ENCODE measurements at regions not wholly inside any gene's neighbourhood (a gene's known extent, or its start where the extent isn't known, plus 50 kb on each side); places are given as distances from the start of the nearest gene placed in this dataset.

DNA sequence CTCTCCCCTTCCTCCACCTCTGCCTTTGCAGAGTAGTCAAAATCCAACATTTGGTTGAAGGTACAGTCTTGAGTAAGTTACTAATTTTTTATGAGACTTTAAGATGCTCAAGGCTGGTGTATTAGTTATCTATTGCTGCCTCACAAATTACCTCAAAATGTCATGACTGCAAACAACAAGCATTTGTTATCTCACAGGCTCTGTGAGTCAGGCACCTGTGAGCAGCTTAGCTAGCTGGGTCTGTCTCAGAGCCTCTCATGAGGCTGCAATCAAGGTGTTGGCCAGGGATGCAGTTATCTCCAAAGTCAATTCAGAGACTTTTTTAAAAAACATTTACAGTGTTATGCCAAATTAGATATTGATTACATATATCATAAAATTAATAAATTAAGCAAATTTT lies 371.3 kb upstream of the RGMB start:
- H3K9me3 ChIP-seq (ENCODE audit: control insufficient read depth, insufficient read depth, low read depth, low read length) = no peaks in the 10 kb centered on the region
- in situ Hi-C loops (cut with HindIII; ENCODE audit: low pct_unique_long_range_greater_than_20kb, low sequenced_read_pairs) = no loop called here
- H3K27ac ChIP-seq (ENCODE audit: low read length) = no peak overlapping the region
- intact Hi-C loops (cut with micrococcal nuclease; ENCODE audit: unreplicated experiment) = no loop called here
- ATAC-seq = no peak
- no peak overlapping the region for H3K4me3 ChIP-seq (ENCODE audit: low read depth in 2 of 2, low read length in 2 of 2)
- ChIA-PET POLR2A (no interaction called here), CTCF (no interaction called here)
- H3K36me3 ChIP-seq (ENCODE audit: control insufficient read depth, insufficient read depth, low read length) = no peaks in the 10 kb centered on the region
- DNase-seq (ENCODE audit: low read depth, low spot score) = no peak
- no peak for TF ChIP-seq TCF7L2 (IDR thresholded peaks at IDR 0.05; ENCODE audit: low read depth, low read length)
- no TSS peak for BruUV-seq (replicated peaks)
- no peaks in the 10 kb centered on the region for H3K27me3 ChIP-seq (ENCODE audit: control insufficient read depth, insufficient read depth, low read length)
- no peaks in the 10 kb centered on the region for H3K4me1 ChIP-seq (ENCODE audit: control insufficient read depth, insufficient read depth, low read length)

DNA sequence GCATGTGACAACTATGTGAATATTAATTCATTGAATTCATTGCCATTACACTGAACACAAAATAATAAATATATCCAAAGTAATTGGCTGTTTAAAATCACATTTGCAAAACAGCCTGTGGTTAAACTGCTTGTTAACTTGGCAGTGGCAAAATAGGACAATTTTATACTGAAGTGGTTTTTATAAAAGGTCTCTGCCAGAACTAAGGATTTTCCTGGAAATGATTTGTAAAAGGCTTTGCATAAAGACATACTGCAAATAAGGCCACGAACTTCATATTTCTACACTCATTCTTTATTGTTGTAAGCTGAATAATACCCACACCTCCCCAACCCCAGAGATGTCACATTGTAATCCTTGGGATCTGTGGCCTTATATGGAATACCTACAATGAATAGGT lies 370.3 kb upstream of the RGMB start:
- DNase-seq (ENCODE audit: low read depth, low spot score) (no peak), ATAC-seq (no peak)
- BruUV-seq (replicated peaks) = no TSS peak
- in situ Hi-C loops (cut with HindIII; ENCODE audit: low pct_unique_long_range_greater_than_20kb, low sequenced_read_pairs) (no loop called here), intact Hi-C loops (cut with micrococcal nuclease; ENCODE audit: unreplicated experiment) (no loop called here)
- TF ChIP-seq POLR2AphosphoS5 (IDR thresholded peaks at IDR 0.05; ENCODE audit: low read depth, low read length) (no peak), TCF7L2 (IDR thresholded peaks at IDR 0.05; ENCODE audit: low read depth, low read length) (no peak), SIN3A (IDR thresholded peaks at IDR 0.05; ENCODE audit: borderline replicate concordance, insufficient read depth, low read depth, low read length) (no peak)
- TF ChIP-seq, protein P1, sequence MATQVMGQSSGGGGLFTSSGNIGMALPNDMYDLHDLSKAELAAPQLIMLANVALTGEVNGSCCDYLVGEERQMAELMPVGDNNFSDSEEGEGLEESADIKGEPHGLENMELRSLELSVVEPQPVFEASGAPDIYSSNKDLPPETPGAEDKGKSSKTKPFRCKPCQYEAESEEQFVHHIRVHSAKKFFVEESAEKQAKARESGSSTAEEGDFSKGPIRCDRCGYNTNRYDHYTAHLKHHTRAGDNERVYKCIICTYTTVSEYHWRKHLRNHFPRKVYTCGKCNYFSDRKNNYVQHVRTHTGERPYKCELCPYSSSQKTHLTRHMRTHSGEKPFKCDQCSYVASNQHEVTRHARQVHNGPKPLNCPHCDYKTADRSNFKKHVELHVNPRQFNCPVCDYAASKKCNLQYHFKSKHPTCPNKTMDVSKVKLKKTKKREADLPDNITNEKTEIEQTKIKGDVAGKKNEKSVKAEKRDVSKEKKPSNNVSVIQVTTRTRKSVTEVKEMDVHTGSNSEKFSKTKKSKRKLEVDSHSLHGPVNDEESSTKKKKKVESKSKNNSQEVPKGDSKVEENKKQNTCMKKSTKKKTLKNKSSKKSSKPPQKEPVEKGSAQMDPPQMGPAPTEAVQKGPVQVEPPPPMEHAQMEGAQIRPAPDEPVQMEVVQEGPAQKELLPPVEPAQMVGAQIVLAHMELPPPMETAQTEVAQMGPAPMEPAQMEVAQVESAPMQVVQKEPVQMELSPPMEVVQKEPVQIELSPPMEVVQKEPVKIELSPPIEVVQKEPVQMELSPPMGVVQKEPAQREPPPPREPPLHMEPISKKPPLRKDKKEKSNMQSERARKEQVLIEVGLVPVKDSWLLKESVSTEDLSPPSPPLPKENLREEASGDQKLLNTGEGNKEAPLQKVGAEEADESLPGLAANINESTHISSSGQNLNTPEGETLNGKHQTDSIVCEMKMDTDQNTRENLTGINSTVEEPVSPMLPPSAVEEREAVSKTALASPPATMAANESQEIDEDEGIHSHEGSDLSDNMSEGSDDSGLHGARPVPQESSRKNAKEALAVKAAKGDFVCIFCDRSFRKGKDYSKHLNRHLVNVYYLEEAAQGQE (IDR thresholded peaks at IDR 0.05; ENCODE audit: insufficient read depth in 1 of 2, low read depth in 2 of 2, low read length in 1 of 2) = no peak
- TF ChIP-seq, protein P2, sequence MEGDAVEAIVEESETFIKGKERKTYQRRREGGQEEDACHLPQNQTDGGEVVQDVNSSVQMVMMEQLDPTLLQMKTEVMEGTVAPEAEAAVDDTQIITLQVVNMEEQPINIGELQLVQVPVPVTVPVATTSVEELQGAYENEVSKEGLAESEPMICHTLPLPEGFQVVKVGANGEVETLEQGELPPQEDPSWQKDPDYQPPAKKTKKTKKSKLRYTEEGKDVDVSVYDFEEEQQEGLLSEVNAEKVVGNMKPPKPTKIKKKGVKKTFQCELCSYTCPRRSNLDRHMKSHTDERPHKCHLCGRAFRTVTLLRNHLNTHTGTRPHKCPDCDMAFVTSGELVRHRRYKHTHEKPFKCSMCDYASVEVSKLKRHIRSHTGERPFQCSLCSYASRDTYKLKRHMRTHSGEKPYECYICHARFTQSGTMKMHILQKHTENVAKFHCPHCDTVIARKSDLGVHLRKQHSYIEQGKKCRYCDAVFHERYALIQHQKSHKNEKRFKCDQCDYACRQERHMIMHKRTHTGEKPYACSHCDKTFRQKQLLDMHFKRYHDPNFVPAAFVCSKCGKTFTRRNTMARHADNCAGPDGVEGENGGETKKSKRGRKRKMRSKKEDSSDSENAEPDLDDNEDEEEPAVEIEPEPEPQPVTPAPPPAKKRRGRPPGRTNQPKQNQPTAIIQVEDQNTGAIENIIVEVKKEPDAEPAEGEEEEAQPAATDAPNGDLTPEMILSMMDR (IDR thresholded peaks at IDR 0.05) = no peak
- Histone ChIP-seq H3K9me3 (ENCODE audit: control insufficient read depth, insufficient read depth, low read depth, low read length) (no peaks in the 10 kb centered on the region), H3K36me3 (ENCODE audit: control insufficient read depth, insufficient read depth, low read length) (no peaks in the 10 kb centered on the region), H3K4me1 (ENCODE audit: control insufficient read depth, insufficient read depth, low read length) (no peaks in the 10 kb centered on the region), H3K27me3 (ENCODE audit: control insufficient read depth, insufficient read depth, low read length) (no peaks in the 10 kb centered on the region), H3K27ac (ENCODE audit: low read length) (no peak overlapping the region), H3K4me3 (ENCODE audit: low read depth in 2 of 2, low read length in 2 of 2) (no peak overlapping the region)
- ChIA-PET CTCF (no interaction called here), POLR2A (no interaction called here)

DNA sequence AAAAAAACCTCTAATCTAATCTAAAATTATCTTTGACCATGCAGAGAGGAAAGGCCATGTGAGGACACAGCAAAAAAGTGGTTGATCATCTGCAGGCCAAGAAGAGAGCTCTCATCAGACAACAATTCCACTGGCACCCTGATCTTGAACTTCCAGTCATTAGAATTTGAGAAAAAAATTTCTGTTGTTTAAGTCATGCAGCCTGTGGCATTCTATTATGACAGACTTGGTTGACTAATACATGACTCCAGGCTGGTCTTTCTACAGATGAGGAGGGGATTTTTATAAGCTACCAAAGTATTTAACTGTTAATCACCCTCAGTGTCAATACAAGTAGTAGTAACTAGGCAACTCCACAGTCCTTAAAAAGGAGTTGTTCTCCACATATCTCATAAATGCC lies 358.5 kb upstream of the RGMB start:
- Histone ChIP-seq H3K27me3 (ENCODE audit: control insufficient read depth, insufficient read depth, low read length) (no peaks in the 10 kb centered on the region), H3K9me3 (ENCODE audit: control insufficient read depth, insufficient read depth, low read depth, low read length) (no peaks in the 10 kb centered on the region), H3K36me3 (ENCODE audit: control insufficient read depth, insufficient read depth, low read length) (no peaks in the 10 kb centered on the region; the same call in 1 of the 2 replicates), H3K4me3 (ENCODE audit: low read depth in 2 of 2, low read length in 2 of 2) (no peak overlapping the region), H3K4me1 (ENCODE audit: control insufficient read depth, insufficient read depth, low read length) (no peaks in the 10 kb centered on the region), H3K27ac (ENCODE audit: low read length) (no peak overlapping the region)
- ChIA-PET CTCF (no interaction called here), POLR2A (no interaction called here)
- no TSS peak for BruUV-seq (replicated peaks)
- DNase-seq (ENCODE audit: low read depth, low spot score) = no peak
- TF ChIP-seq TCF7L2 (IDR thresholded peaks at IDR 0.05; ENCODE audit: low read depth, low read length) (no peak), SIN3A (IDR thresholded peaks at IDR 0.05; ENCODE audit: borderline replicate concordance, insufficient read depth, low read depth, low read length) (no peak), POLR2AphosphoS5 (IDR thresholded peaks at IDR 0.05; ENCODE audit: low read depth, low read length) (no peak)
- TF ChIP-seq, protein P2 (IDR thresholded peaks at IDR 0.05) = no peak
- TF ChIP-seq, protein P1 (IDR thresholded peaks at IDR 0.05; ENCODE audit: insufficient read depth in 1 of 2, low read depth in 2 of 2, low read length in 1 of 2) = no peak
- intact Hi-C loops (cut with micrococcal nuclease; ENCODE audit: unreplicated experiment) = no loop called here
- ATAC-seq = no peak
- in situ Hi-C loops (cut with HindIII; ENCODE audit: low pct_unique_long_range_greater_than_20kb, low sequenced_read_pairs) = no loop called here
